Esophagus muscularis mucosa (tissue), 3 donors: ENCODE measurements at regions not wholly inside any gene's neighbourhood (a gene's known extent, or its start where the extent isn't known, plus 50 kb on each side); places are given as distances from the start of the nearest gene placed in this dataset.

Experiments used
- POLR2A ChIP-seq: fragments of 450-650 bp; IDR thresholded peaks from one replicate; pipeline ENCODE4 v1.6.1; 2017; ENCODE audit warnings: antibody characterized with exemption, moderate library complexity, mild to moderate bottlenecking, low read depth
- POLR2AphosphoS5 ChIP-seq, 2 donors: sonication (generic); formaldehyde crosslinking; IDR thresholded peaks; one replicate each; pipeline ENCODE4 v1.6.1; 2017; ENCODE audit warnings: antibody characterized with exemption in 2 of 2
- TF ChIP-seq, protein P1 (sequence below), 3 experiments: fragments of 200-600 bp in 2 of 3; fragments of 450-650 bp in 1 of 3; sonication (generic) in 2 of 3; IDR thresholded peaks; one replicate each; pipeline ENCODE4 v1.5.1; 2017 to 2019; ENCODE audit warnings: antibody characterized with exemption in 3 of 3, mild to moderate bottlenecking in 2 of 3, moderate library complexity in 1 of 3

- TF ChIP-seq POLR2AphosphoS5 (IDR thresholded peaks at IDR 0.05) = no peak
- TF ChIP-seq, protein P1, sequence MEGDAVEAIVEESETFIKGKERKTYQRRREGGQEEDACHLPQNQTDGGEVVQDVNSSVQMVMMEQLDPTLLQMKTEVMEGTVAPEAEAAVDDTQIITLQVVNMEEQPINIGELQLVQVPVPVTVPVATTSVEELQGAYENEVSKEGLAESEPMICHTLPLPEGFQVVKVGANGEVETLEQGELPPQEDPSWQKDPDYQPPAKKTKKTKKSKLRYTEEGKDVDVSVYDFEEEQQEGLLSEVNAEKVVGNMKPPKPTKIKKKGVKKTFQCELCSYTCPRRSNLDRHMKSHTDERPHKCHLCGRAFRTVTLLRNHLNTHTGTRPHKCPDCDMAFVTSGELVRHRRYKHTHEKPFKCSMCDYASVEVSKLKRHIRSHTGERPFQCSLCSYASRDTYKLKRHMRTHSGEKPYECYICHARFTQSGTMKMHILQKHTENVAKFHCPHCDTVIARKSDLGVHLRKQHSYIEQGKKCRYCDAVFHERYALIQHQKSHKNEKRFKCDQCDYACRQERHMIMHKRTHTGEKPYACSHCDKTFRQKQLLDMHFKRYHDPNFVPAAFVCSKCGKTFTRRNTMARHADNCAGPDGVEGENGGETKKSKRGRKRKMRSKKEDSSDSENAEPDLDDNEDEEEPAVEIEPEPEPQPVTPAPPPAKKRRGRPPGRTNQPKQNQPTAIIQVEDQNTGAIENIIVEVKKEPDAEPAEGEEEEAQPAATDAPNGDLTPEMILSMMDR (IDR thresholded peaks at IDR 0.05) = no peak
- no peak for TF ChIP-seq POLR2A
These were observed 252.5 kb upstream of the CASK start for GRCh38 chrX:42175843-42176242.
